HEK293 (cell line): ENCODE measurements at regions not wholly inside any gene's neighbourhood (a gene's known extent, or its start where the extent isn't known, plus 50 kb on each side); places are given as distances from the start of the nearest gene placed in this dataset.
A peak's percentile ranks its signal among the peaks of the same experiment; 100 is the strongest.

Experiments used
- CTCF ChIA-PET: fragments of 350-600 bp; formaldehyde crosslinking; extraction: SDS; loops from one replicate; lab custom pipeline; 2021; ENCODE audit warnings: antibody characterized with exemption; lab: Yijun Ruan, JAX
- POLR2A ChIA-PET: fragments of 300-600 bp; formaldehyde crosslinking; extraction: SDS; loops from one replicate; lab custom pipeline; 2020; ENCODE audit warnings: antibody characterized with exemption, inconsistent platforms; lab: Yijun Ruan, JAX
- H3K27ac ChIP-seq: fragments of 200-500 bp; sonication (Bioruptor generic); 2 replicates; pipeline ENCODE4 v1.5.1; 2014; ENCODE audit warnings: low read depth, low read length, control low read depth, inconsistent platforms; ENCODE audit errors: extremely low read depth
- H3K36me3 ChIP-seq, 2 experiments: fragments of 200-500 bp in 1 of 2; sonication (Bioruptor generic) in 1 of 2; 1 replicate in 1 of 2; 2 replicates in 1 of 2; pipeline ENCODE4 v1.5.1; 2014 to 2017; ENCODE audit warnings: inconsistent platforms in 2 of 2, low read length in 2 of 2; ENCODE audit not compliant: control insufficient read depth in 2 of 2, insufficient read depth in 1 of 2
- H3K4me1 ChIP-seq: fragments of 200-500 bp; sonication (Bioruptor generic); 2 replicates; pipeline ENCODE4 v1.5.1; 2014; ENCODE audit warnings: mild to moderate bottlenecking, low read length, inconsistent platforms; ENCODE audit not compliant: control insufficient read depth, insufficient read depth
- H3K4me3 ChIP-seq: 2 replicates; pipeline ENCODE4 v1.5.1; 2011; ENCODE audit warnings: low read depth, mild to moderate bottlenecking, control low read depth, low read length, moderate library complexity
- H3K9me3 ChIP-seq: fragments of 200-500 bp; sonication (Bioruptor generic); 2 replicates; pipeline ENCODE4 v1.5.1; 2014; ENCODE audit warnings: low read depth, low read length, inconsistent platforms; ENCODE audit not compliant: control insufficient read depth, insufficient read depth
- EGR2 ChIP-seq: fragments of 450-650 bp; formaldehyde crosslinking; IDR thresholded peaks from 2 replicates; pipeline ENCODE4 v1.5.1; 2016; ENCODE audit warnings: low read depth, missing biosample characterization, missing genetic modification characterization
- IKZF3 ChIP-seq: fragments of 450-650 bp; IDR thresholded peaks from 2 replicates; pipeline ENCODE4 v1.5.0; 2018; ENCODE audit warnings: missing biosample characterization, mild to moderate bottlenecking, missing genetic modification characterization, moderate library complexity
- SCRT2 ChIP-seq: fragments of 450-650 bp; formaldehyde crosslinking; IDR thresholded peaks from 2 replicates; pipeline ENCODE4 v1.5.1; 2016; ENCODE audit warnings: missing biosample characterization, missing genetic modification characterization
- SP3 ChIP-seq: fragments of 450-650 bp; formaldehyde crosslinking; IDR thresholded peaks from 2 replicates; pipeline ENCODE4 v1.5.1; 2016; ENCODE audit warnings: missing biosample characterization, missing genetic modification characterization
- WT1 ChIP-seq: fragments of 450-650 bp; formaldehyde crosslinking; IDR thresholded peaks from 2 replicates; pipeline ENCODE4 v1.5.1; 2016; ENCODE audit warnings: missing biosample characterization, missing genetic modification characterization
- YY1 ChIP-seq: fragments of 450-650 bp; formaldehyde crosslinking; IDR thresholded peaks from 2 replicates; pipeline ENCODE4 v1.5.1; 2018; ENCODE audit warnings: missing biosample characterization, missing genetic modification characterization
- ZBTB26 ChIP-seq: fragments of 450-650 bp; formaldehyde crosslinking; optimal IDR thresholded peaks from 2 replicates; pipeline ENCODE3; 2016; ENCODE audit warnings: missing biosample characterization, mild to moderate bottlenecking, missing genetic modification characterization
- ZNF148 ChIP-seq: fragments of 450-650 bp; formaldehyde crosslinking; IDR thresholded peaks from 2 replicates; pipeline ENCODE4 v1.5.0; 2017; ENCODE audit warnings: missing biosample characterization, missing genetic modification characterization, borderline replicate concordance
- ZNF280D ChIP-seq: fragments of 450-650 bp; formaldehyde crosslinking; IDR thresholded peaks from 2 replicates; pipeline ENCODE4 v1.5.1; 2016; ENCODE audit warnings: missing biosample characterization, missing genetic modification characterization
- ZNF362 ChIP-seq: fragments of 450-650 bp; formaldehyde crosslinking; IDR thresholded peaks from 2 replicates; pipeline ENCODE4 v1.5.1; 2016; ENCODE audit warnings: missing biosample characterization, missing genetic modification characterization
- ZNF404 ChIP-seq: fragments of 450-650 bp; formaldehyde crosslinking; IDR thresholded peaks from 2 replicates; pipeline ENCODE4 v1.5.1; 2017; ENCODE audit warnings: missing biosample characterization, missing genetic modification characterization
- ZNF654 ChIP-seq: fragments of 450-650 bp; formaldehyde crosslinking; IDR thresholded peaks from 2 replicates; pipeline ENCODE4 v1.5.1; 2016; ENCODE audit warnings: low read depth, missing biosample characterization, missing genetic modification characterization
- ZNF660 ChIP-seq: fragments of 450-650 bp; IDR thresholded peaks from 2 replicates; pipeline ENCODE4 v1.5.1; 2018; ENCODE audit warnings: missing biosample characterization, mild to moderate bottlenecking, missing genetic modification characterization
- ZXDB ChIP-seq: fragments of 450-650 bp; formaldehyde crosslinking; IDR thresholded peaks from 2 replicates; pipeline ENCODE4 v1.5.1; 2016; ENCODE audit warnings: missing biosample characterization, missing genetic modification characterization

GRCh38 chr14:65164068-65164824 is 61.9 kb upstream of the MAX start:
- no peak overlapping the region for H3K27ac ChIP-seq
- H3K9me3 ChIP-seq: no peaks in the 10 kb centered on the region
- no peaks in the 10 kb centered on the region for H3K36me3 ChIP-seq
- TF ChIP-seq ZNF654 (tag by site-specific recombination) (peak; percentile 74), ZNF280D (tag by site-specific recombination) (no peak), ZNF660 (tag by site-specific recombination) (0 out of 2 replicates have a peak, but pooled peaks have one; percentile 22), SCRT2 (tag by site-specific recombination) (0 out of 2 replicates have a peak, but pooled peaks have one; percentile 12)
- no peaks in the 10 kb centered on the region for H3K4me1 ChIP-seq
- CTCF ChIA-PET: interaction anchor here (0.5 to 2.5 kb wide), 19 partner anchors 9 to 1156 kb away, joined by 3 to 24 read pairs (median 4); no protein-coding TSS in a partner anchor
- H3K4me3 ChIP-seq: no peak overlapping the region
- POLR2A ChIA-PET: interaction anchor here (0.7 kb wide), 1 partner anchor 35 kb away, joined by 5 read pairs; no protein-coding TSS in a partner anchor

- POLR2A ChIA-PET: no interaction called here
- Histone ChIP-seq H3K36me3 (no peaks in the 10 kb centered on the region), H3K4me1 (no peaks in the 10 kb centered on the region), H3K4me3 (no peak overlapping the region), H3K9me3 (no peaks in the 10 kb centered on the region), H3K27ac (no peak overlapping the region)
- TF ChIP-seq ZNF362 (tag by site-specific recombination) (no peak), EGR2 (tag by site-specific recombination) (no peak), WT1 (no peak), ZNF404 (tag by site-specific recombination) (no peak), ZNF148 (tag by site-specific recombination) (no peak), ZBTB26 (tag by site-specific recombination) (no peak), IKZF3 (tag by site-specific recombination) (no peak), ZXDB (tag by site-specific recombination) (no peak), ZNF660 (tag by site-specific recombination) (no peak), SP3 (no peak), YY1 (tag by site-specific recombination) (no peak)
- CTCF ChIA-PET: interaction anchor here (0.5 to 2.5 kb wide), 12 partner anchors 10 to 906 kb away, joined by 3 to 24 read pairs (median 4); no protein-coding TSS in a partner anchor
These were observed 62.5 kb upstream of the MAX start for GRCh38 chr14:65164825-65165135.
